ENCODE measurements at regions not wholly inside any gene's neighbourhood (a gene's known extent, or its start where the extent isn't known, plus 50 kb on each side); places are given as distances from the start of the nearest gene placed in this dataset.

GRCh38 chr12:30201301-30202160 lies 417.8 kb upstream of the TMTC1 start:
- no peak for TF ChIP-seq CTCF (IDR thresholded peaks at IDR 0.05)
- H3K9me3 Mint-ChIP-seq (ENCODE audit: unreplicated experiment) = no peaks in the 10 kb centered on the region
- H3K27ac Mint-ChIP-seq (ENCODE audit: unreplicated experiment) = no peak overlapping the region
- no peaks in the 10 kb centered on the region for H3K36me3 Mint-ChIP-seq (ENCODE audit: unreplicated experiment)
- H3K4me1 Mint-ChIP-seq (ENCODE audit: unreplicated experiment) = peaks cover 12% of the 10 kb centered on the region
- peak overlapping the region; percentile 44 for H3K4me3 Mint-ChIP-seq (ENCODE audit: unreplicated experiment)
- DNase-seq (ENCODE audit: extremely low spot score, unreplicated experiment) = no peak
- peaks cover 14% of the 10 kb centered on the region for H3K27me3 Mint-ChIP-seq (ENCODE audit: unreplicated experiment)

GRCh38 chr12:30200864-30201263 lies 417.1 kb upstream of the TMTC1 start:
- Mint-ChIP-seq H3K4me1 (ENCODE audit: unreplicated experiment) (peaks cover 12% of the 10 kb centered on the region), H3K27ac (ENCODE audit: unreplicated experiment) (no peak overlapping the region), H3K36me3 (ENCODE audit: unreplicated experiment) (no peaks in the 10 kb centered on the region), H3K4me3 (ENCODE audit: unreplicated experiment) (peak overlapping the region; percentile 28), H3K9me3 (ENCODE audit: unreplicated experiment) (no peaks in the 10 kb centered on the region), H3K27me3 (ENCODE audit: unreplicated experiment) (peaks cover 8% of the 10 kb centered on the region)
- DNase-seq (ENCODE audit: extremely low spot score, unreplicated experiment) = no peak
- TF ChIP-seq CTCF (IDR thresholded peaks at IDR 0.05) = no peak

- Mint-ChIP-seq H3K4me3 (ENCODE audit: unreplicated experiment) (no peak overlapping the region), H3K9me3 (ENCODE audit: unreplicated experiment) (no peaks in the 10 kb centered on the region), H3K27me3 (ENCODE audit: unreplicated experiment) (peaks cover 3% of the 10 kb centered on the region), H3K4me1 (ENCODE audit: unreplicated experiment) (peaks cover 12% of the 10 kb centered on the region), H3K27ac (ENCODE audit: unreplicated experiment) (peak overlapping the region; percentile 28), H3K36me3 (ENCODE audit: unreplicated experiment) (no peaks in the 10 kb centered on the region)
- no peak for TF ChIP-seq CTCF (IDR thresholded peaks at IDR 0.05)
- DNase-seq (ENCODE audit: extremely low spot score, unreplicated experiment) = no peak
Observed at GRCh38 chr12:30197392-30198057, 413.8 kb upstream of the TMTC1 start.

- H3K36me3 Mint-ChIP-seq (ENCODE audit: unreplicated experiment) = no peaks in the 10 kb centered on the region
- DNase-seq (ENCODE audit: extremely low spot score, unreplicated experiment) = no peak
- H3K4me3 Mint-ChIP-seq (ENCODE audit: unreplicated experiment) = no peak overlapping the region
- no peaks in the 10 kb centered on the region for H3K4me1 Mint-ChIP-seq (ENCODE audit: unreplicated experiment)
- H3K9me3 Mint-ChIP-seq (ENCODE audit: unreplicated experiment) = no peaks in the 10 kb centered on the region
- no peak for TF ChIP-seq CTCF (IDR thresholded peaks at IDR 0.05)
- H3K27me3 Mint-ChIP-seq (ENCODE audit: unreplicated experiment) = no peaks in the 10 kb centered on the region
- no peak overlapping the region for H3K27ac Mint-ChIP-seq (ENCODE audit: unreplicated experiment)
Observed at GRCh38 chr12:30191696-30192455, 408.1 kb upstream of the TMTC1 start.

Data from osteocyte (in vitro differentiated cells).